ENCODE measurements at regions not wholly inside any gene's neighbourhood (a gene's known extent, or its start where the extent isn't known, plus 50 kb on each side); places are given as distances from the start of the nearest gene placed in this dataset.

DNA sequence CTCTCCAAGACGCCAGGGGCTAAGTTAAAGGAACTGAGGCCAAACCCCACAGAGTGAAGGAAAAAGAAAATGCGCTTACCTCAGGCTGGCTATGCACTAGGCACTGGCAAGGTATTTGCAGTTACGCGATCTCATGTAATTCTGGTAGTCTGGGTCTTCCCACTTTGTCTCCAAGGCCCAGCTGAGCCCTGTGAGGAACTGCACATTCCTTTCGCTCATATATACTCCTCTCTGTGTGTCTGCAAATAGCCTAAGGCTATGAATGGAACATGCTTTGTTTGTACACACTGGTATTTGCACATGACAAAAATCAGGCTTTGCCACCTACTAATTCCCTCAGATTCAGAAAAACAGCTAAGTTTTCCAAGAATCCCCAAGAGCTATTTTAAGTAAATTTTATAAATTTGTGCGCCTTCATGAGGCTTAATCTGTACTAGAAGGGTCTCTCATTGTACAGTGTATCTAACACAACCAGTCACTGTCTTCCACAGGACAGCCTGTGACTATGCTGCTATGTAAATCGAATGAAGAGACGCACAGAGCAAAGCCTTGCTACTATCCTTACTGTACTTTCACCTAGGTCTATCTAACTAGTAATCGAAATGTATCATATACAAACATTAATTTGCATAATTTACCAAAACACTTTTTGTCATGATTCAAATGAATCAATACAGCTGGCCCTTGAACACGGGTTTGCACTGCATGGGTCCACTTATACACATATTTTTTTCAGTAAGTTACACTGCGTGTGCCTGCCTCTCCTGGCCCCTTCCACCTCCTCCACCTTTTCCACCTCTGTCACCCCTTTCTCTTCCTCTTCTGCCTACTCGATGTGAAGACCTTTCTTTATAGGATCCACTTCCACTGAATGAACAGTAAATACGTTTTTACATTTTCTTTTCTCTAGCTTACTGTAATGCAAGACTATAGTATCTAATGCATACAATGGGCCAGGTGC is 87.0 kb downstream of the SIPA1L2 start (continued):
- TF ChIP-seq, protein P1, sequence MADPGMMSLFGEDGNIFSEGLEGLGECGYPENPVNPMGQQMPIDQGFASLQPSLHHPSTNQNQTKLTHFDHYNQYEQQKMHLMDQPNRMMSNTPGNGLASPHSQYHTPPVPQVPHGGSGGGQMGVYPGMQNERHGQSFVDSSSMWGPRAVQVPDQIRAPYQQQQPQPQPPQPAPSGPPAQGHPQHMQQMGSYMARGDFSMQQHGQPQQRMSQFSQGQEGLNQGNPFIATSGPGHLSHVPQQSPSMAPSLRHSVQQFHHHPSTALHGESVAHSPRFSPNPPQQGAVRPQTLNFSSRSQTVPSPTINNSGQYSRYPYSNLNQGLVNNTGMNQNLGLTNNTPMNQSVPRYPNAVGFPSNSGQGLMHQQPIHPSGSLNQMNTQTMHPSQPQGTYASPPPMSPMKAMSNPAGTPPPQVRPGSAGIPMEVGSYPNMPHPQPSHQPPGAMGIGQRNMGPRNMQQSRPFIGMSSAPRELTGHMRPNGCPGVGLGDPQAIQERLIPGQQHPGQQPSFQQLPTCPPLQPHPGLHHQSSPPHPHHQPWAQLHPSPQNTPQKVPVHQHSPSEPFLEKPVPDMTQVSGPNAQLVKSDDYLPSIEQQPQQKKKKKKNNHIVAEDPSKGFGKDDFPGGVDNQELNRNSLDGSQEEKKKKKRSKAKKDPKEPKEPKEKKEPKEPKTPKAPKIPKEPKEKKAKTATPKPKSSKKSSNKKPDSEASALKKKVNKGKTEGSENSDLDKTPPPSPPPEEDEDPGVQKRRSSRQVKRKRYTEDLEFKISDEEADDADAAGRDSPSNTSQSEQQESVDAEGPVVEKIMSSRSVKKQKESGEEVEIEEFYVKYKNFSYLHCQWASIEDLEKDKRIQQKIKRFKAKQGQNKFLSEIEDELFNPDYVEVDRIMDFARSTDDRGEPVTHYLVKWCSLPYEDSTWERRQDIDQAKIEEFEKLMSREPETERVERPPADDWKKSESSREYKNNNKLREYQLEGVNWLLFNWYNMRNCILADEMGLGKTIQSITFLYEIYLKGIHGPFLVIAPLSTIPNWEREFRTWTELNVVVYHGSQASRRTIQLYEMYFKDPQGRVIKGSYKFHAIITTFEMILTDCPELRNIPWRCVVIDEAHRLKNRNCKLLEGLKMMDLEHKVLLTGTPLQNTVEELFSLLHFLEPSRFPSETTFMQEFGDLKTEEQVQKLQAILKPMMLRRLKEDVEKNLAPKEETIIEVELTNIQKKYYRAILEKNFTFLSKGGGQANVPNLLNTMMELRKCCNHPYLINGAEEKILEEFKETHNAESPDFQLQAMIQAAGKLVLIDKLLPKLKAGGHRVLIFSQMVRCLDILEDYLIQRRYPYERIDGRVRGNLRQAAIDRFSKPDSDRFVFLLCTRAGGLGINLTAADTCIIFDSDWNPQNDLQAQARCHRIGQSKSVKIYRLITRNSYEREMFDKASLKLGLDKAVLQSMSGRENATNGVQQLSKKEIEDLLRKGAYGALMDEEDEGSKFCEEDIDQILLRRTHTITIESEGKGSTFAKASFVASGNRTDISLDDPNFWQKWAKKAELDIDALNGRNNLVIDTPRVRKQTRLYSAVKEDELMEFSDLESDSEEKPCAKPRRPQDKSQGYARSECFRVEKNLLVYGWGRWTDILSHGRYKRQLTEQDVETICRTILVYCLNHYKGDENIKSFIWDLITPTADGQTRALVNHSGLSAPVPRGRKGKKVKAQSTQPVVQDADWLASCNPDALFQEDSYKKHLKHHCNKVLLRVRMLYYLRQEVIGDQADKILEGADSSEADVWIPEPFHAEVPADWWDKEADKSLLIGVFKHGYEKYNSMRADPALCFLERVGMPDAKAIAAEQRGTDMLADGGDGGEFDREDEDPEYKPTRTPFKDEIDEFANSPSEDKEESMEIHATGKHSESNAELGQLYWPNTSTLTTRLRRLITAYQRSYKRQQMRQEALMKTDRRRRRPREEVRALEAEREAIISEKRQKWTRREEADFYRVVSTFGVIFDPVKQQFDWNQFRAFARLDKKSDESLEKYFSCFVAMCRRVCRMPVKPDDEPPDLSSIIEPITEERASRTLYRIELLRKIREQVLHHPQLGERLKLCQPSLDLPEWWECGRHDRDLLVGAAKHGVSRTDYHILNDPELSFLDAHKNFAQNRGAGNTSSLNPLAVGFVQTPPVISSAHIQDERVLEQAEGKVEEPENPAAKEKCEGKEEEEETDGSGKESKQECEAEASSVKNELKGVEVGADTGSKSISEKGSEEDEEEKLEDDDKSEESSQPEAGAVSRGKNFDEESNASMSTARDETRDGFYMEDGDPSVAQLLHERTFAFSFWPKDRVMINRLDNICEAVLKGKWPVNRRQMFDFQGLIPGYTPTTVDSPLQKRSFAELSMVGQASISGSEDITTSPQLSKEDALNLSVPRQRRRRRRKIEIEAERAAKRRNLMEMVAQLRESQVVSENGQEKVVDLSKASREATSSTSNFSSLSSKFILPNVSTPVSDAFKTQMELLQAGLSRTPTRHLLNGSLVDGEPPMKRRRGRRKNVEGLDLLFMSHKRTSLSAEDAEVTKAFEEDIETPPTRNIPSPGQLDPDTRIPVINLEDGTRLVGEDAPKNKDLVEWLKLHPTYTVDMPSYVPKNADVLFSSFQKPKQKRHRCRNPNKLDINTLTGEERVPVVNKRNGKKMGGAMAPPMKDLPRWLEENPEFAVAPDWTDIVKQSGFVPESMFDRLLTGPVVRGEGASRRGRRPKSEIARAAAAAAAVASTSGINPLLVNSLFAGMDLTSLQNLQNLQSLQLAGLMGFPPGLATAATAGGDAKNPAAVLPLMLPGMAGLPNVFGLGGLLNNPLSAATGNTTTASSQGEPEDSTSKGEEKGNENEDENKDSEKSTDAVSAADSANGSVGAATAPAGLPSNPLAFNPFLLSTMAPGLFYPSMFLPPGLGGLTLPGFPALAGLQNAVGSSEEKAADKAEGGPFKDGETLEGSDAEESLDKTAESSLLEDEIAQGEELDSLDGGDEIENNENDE (IDR thresholded peaks at IDR 0.05; ENCODE audit: insufficient replicate concordance, low read length), result no peak
- TF ChIP-seq FOSL1 (IDR thresholded peaks at IDR 0.05; ENCODE audit: insufficient read depth, low read depth, low read length), result no peak

Measured in H1 (cell line).